ENCODE measurements at regions not wholly inside any gene's neighbourhood (a gene's known extent, or its start where the extent isn't known, plus 50 kb on each side); places are given as distances from the start of the nearest gene placed in this dataset.
"Not testable (repeated sequence)": the region's sequence is repeated elsewhere in the genome, so short reads cannot be mapped to it uniquely, and the experiment has no call there.

DNA sequence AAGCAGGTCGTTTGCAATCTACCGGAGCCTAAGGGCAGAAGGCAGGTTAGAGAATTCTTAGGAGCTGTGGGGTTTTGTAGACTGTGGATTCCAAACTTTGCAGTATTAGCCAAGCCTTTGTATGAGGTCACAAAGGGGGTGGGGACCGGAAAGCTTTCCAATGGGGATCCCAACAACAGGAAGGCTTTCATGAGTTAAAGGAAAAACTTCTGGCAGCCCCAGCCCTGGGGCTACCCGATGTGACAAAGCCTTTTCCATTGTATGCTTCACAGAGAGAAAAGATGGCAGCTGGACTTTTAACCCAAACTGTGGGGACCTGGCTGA, 199.2 kb upstream of the PZP start:
- DNase-seq, result not testable (repeated sequence)

DNA sequence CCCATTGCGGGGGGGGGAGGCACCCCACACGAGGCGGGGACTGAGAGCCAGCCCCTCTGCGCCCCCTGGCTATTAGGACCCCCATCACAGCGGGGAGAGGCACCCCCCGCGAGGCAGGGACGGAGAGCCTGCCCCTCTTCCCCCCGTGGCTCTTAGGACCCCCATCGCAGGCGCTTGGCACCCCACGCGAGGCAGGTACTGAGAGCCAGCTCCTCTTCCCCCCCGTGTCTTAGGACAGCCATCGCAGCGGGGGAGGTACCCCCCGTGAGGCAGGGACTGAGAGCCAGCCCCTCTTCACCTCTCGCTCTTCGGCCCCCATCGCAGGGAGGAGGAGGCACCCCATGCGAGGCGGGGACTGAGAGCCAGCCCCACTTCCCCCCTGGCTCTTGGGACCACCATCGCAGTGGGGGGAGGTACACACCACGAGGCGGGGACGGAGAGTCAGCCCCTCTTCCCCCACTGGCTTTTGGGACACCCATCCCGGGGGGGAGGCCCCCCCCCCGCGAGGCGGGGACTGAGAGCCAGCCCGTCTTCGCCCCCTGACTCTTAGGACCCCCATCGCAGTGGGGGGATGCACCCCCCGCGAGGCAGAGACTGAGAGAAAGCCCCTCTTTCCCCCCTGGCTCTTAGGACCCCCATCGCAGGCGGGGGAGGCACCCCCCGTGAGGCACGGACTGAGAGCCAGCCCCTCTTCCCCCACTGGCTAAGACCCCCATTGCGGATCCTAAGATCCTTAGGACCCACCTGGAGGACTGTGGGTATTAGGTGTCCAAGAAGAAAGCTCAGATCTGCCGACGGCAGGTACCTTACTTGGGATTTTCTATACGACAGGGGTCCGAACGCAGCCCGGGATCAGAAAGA, 198.6 kb upstream of the PZP start:
- no peak for DNase-seq

DNA sequence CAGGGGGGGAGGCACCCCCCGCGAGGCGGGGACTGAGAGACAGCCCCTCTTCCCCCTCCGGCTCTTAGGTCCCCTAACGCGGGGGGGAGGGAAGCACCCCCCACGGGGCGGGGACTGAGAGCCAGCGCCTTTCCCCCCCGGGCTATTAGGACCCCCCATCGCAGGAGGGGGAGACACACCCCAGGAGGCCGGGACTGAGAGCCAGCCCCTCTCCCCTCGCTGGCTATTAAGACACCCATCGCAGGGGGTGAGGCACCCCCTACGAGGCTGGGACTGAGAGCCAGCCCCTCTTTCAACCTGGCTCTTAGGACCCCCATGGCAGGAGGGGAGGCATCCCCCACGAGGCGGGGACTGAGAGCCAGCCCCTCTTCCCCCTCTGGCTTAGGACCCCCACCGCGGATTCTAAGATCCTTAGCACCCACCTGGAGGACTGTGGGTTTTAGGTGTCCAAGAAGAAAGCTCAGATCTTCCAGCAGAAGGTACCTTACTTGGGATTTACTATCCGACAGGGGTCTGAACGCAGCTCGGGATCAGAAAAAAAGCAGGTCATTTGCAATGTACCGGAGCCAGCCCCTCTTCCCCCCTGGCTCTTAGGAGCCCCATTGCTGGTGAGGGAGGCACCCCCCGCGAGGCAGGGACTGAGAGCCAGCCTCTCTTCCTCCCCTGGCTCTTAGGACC, 197.8 kb upstream of the PZP start:
- no peak for DNase-seq

DNA sequence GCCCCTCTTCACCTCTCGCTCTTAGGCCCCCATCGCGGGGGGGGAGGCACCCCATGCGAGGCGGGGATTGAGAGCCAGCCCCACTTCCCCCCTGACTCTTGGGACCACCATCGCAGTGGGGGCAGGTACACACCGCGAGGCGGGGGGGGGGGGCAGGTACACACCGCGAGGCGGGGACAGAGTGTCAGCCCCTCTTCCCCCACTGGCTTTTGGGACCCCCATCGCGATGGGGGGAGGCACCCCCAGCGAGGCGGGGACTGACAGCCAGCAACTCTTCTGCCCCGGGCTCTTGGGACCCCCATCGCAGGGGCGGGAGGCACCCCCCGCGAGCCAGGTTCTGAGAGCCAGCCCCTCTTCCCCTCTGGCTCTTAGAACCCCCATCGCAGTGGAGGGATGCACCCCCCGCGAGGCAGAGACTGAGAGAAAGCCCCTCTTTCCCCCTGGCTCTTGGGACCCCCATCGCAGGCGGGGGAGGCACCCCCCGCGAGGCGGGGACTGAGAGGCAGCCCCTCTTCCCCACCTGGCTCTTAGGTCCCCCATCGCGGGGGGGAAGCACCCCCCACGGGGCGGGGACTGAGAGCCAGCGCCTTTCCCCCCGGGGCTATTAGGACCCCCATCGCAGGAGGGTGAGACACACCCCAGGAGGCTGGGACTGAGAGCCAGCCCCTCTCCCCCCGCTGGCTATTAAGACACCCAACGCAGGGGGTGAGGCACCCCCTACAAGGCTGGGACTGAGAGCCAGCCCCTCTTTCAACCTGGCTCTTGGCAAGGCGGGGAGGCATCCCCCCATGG, 196.5 kb upstream of the PZP start:
- peak; percentile 53 for DNase-seq

DNA sequence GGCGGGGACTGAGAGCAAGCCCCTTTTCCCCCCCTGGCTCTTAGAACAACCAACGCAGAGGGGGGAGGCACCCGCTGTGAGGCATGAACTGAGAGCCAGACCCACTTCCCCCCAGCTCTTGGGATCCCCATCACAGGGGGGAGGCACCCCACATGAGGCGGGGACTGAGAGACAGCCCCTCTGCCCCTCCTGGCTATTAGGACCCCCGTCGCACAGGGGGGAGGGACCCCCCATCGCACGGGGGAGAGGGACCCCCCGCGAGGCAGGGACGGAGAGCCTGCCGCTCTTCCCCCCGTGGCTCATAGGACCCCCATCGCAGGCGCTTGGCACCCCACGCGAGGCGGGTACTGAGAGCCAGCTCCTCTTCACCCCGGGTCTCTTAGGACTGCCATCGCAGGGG, 195.8 kb upstream of the PZP start:
- DNase-seq, result no peak

DNA sequence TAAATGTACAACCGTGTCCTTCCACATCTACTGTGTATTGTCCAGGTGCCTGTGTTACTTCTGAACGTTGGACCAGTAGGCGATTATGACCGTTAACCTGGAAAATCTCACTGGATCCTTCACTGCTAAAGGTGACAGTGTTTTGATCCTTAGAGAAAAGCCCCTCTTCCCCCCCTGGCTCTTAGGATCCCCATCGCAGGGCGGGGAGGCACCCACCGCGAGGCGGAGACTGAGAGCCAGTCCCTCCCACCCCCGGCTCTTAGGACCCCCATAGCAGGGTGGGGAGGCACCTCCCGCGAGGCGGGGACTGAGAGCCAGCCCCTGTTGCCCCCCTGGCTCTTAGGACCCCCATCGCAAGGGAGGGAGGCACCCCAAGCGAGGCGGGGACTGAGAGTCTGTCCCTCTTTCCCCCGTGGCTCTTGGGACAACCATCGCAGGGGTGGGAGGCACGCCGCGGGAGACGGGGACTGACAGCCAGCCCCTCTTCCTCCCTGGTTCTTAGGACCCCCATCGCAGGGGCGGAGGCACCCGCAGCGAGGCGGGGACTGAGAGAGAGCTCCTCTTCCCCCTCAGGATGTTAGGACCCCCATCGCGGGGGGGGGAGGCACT, 194.3 kb upstream of the PZP start:
- DNase-seq, result not testable (repeated sequence)

DNA sequence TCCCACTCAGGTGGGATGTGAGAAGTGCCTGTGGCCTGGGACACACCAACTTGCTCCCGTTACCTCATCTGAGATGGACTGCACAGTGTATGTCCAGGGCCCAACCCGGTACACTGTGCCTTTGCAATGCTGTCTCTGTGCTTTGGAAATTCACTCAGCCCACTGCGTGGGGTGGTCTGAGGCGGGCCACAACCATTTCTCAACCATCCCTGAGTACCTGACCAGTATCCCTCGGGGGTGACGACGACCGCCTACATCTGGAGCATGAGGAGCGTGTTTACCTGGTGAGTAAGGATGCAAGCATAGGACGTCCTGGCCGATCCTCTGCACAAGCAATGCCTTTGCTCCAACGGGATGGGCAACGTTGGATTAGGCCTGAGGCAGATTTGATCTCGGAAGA, 188.2 kb upstream of the PZP start:
- DNase-seq, result not testable (repeated sequence)

DNA sequence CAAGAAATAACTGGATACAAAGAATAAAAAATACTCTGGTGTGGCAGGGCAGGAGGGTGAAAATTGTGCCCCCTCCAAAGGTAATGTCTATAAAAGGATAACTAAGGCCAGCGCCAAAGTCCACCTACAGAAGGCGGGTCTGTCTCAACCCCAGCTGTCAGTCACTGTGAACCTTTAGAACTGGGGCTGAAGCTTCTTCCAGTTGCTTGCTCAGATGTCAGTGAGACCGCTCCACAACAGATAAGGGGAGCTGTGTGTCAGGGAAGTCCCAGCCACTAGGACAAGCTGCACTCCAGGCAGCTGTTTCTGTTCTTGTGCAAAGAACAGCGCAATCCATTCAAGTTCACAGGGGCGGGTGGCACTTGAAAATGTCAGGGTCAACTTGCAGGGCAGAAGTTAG, 187.0 kb upstream of the PZP start:
- not testable (repeated sequence) for DNase-seq

DNA sequence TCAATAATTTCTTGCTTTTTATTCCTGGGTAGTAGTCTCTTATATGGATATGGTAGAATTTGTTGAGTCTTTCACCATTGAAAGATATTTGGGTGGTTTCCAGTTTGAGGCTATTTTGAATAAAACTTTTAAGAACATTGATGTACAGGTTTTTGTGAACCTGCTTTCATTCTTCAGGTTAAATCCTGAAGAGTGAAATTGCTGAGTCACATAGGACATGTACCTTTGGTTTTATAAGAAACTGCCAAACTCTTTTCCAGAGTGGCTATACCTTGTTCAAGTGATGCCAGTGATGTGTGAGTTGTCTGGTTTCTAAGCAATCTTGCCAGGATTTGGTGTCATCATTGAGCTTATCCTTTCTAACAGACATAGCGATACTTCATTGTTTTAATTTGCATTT, 184.6 kb upstream of the PZP start:
- no peak for DNase-seq

DNA sequence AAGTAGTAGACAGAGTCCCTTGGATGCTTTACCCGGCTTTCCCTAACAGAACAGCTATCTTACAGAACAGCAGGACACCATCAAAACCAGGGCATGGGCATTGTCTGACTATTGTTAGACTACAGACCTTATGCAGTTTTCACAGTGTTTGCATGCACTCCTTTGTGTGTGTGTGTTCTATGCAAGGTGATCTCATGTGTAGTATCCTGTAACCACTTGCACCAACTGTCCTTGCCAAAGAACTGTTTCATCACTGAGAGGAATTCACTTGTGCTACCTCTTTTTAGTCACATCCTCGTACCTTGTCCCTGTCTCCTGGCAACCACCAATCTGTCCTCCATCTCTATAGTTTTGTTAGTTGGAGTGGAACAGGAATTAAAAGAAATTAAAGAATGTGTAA, 183.6 kb upstream of the PZP start:
- no peak for DNase-seq

DNA sequence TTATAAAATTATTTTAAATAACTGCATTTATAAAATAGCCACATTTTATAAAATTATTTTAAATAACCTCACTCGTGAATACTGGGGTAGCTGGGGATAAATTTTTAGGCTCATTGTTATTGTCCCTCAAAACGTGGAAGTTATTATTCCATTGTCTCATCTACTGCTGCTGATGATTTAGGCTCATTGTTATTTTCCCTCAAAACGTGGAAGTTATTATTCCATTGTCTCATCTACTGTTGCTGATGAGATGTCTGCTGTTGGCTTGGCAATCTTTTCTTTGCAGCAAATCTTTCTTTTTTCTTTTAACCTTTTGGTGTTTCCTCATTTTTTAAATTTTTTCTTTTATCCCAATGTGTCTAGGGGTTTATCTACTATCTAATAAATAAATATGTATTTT, 182.6 kb upstream of the PZP start:
- no peak for DNase-seq

DNA sequence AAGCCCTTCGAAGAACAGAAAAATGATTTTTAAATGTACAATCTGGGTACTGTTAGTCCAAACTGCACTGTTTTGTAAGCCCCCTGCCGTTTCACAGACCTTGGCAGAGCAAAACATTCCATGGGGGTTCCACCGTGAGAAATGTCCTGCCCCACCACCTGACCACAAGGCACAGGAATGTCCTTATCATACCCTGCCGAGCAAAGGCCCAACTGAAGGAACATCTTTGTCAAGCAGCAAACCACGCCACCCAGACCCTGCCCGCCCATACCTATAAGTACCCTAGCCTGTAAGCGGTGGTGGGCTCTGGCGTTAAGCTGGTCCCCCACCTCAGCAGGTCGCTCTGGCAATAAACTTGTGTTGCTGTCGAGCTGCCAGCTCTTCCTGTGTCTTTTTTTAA, 181.6 kb upstream of the PZP start:
- no peak for DNase-seq

DNA sequence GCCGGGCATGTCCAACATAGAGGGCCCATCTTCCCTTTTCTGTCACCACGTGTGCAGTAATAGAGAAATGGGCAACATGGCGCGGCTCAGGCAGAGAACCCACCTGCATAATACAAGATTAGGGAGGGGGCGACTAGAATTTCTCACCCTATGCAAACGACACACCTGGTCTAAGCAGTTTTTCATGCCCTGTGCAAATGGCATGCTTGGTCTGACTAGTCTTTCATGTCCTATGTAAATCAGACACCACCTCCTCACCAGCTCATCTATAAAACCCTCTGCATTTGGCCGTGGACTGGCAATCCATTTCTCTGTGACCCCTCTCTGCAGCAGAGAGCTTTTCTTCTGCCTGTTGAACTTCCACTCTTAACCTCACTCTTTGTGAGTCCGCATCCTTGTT, 180.2 kb upstream of the PZP start:
- no peak for DNase-seq

DNA sequence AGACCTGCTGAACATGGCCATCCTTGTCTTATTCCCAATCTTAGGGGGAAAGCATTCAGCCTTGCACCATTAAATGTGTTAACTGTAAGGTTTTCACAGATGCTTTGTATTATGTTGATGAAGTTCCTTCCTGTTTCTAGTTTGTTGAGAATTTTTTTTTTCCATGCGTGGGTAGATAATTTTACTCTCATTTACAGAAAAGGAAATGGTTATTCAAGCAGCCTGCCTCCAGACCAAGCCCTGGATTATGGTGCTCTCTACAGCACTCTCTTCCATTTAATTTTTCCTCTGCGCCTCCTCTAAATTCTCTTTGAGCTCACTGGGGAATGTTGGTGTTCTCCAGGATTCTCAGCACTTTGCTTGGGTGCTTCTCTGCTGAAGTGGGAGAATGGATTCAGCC, 179.3 kb upstream of the PZP start:
- DNase-seq, result no peak

DNA sequence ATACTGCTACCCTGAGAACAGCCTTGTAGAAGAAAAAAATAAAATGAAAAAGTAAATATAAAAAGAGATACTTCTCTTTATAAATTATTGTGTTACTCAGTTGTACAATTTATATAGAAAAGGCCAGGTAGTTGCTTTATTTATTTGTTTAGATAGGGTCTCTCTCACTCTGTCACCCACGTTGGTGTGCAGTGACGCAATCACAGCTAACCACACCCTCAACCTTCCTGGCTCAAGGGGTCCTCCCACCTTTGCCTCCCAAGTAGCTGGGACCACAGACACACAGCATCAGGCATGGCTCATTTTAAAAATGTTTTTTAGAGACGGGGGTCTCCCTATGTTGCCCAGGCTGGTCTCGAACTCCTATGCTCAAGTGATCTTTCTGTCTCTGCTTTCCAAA, 175.4 kb upstream of the PZP start:
- DNase-seq, result no peak

DNA sequence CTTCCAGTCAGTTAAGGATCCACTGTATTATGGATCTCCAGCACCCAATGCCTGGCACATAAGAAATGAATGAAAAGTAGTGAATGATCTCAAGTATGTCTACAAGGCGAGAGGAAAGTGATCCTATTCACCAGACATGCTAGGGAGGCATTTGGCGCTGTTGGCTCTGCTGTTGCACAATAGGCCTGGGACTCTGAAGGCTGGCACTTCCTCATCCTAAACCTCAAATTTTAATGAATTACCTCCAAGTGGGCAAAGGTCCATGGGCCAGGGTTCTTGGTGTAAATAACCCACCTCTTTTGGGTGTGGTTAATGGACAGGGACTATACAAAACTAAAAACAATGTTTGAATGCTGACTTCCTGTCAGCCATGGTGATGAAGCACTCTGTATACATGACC, 173.4 kb upstream of the PZP start:
- DNase-seq, result no peak

DNA sequence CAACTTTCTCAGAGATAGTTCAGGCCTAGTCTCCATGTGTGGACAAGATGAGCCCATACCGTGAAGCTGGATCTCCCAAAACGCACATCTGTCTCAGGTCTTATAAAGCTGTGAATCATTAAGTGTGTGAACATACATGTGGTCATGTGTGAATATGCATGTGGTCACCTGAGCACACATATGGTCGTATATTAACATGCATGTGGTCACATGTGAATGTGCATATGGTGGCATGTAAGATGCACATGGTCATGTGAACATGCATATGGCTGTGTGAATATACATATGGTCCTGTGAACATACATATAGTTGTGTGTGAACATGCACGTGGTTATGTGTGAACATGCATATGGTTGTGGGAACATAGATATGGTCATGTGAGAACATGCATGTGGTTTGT, 172.5 kb upstream of the PZP start:
- no peak for DNase-seq

DNA sequence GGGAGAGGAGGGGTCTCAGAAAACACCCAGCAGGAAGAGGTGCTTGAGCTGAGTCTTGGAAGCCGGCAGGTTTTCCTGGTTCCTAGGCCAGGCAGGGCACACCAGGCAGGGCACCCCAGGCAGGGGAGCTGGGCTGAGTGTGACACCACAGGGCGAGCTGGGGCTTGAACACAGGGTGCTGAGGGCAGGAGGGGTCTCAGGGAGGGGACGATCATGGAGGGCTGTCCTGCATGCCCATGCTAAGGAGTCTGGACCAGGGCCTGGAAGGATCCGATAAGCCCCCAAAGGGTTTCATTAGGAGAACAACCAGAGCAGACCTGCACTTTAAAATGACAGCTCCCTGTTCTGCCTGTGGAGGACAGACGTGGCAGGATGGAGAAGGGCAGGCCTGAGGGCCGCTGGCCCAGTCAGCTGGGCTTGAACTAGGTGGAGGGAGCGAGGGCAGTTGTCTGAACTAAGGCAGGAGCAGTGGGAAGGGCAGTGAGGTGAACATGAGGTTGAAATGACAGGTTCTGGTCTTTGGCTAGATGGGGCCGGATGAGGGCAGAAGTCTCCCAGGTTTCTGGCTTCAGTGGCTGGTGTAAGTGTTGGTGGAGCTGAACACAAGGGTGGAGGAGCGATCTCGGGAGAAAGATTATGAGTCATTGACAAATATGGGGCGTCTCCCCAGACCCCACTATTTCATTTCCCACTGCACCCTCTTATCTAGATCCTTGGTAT, 171.0 kb upstream of the PZP start:
- no peak for DNase-seq

DNA sequence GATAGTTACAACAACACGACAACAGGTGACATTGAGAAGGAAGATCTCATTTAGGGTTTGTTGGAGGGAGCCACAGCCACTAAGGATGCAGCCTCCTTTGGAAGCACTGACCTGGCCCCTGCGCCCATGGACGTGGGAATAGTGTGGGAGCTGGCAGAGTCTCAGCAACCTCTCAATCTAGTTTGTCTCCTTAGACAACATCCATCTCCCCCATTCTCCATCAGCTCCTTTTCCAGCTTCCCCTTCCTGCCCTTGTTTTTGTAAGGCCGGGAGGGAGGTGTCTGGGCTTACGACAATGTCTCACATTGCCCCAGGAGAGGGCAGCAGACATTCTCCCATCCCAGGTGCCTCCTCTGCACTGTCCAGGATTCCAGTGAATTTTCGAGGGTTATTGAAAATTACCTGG, 170.2 kb upstream of the PZP start:
- no peak for DNase-seq

DNA sequence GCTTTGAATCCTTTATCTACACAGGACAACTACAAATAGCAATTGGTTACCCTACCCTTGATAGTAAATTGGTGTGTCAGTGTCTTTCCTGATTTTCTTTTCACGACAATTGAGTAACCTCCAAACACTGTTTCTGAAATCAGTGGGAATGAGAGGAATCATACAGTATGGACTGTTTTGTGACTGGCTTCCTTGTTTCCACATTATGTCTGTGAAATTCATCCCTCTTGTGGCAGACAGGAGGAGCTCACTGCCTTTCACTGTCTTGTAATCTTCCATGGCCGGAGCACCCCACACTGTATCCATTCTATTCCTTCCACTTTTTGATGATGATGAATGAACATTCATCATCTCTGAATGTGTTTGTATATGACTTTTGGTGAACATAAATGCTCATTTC, 164.0 kb upstream of the PZP start:
- no peak for DNase-seq

DNA sequence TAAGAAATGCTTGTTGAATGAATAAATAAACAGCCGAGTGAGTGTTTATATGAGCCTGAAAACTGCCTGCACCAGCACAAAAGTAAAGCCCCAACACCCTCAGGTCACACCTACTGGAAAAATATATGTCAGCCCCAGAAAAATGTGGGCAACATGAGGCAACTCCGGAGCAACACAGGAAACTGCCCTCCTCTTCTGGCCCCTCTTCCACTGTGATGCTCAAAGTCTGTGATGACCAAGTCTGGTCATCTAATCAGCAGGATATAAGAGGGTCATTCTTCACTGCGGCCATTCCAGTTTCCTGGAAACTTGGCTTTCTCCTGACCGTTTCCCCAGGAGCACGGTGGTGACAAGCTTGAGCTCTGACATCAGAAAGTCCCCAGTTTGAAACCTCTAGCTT, 159.6 kb upstream of the PZP start:
- DNase-seq, result no peak

DNA sequence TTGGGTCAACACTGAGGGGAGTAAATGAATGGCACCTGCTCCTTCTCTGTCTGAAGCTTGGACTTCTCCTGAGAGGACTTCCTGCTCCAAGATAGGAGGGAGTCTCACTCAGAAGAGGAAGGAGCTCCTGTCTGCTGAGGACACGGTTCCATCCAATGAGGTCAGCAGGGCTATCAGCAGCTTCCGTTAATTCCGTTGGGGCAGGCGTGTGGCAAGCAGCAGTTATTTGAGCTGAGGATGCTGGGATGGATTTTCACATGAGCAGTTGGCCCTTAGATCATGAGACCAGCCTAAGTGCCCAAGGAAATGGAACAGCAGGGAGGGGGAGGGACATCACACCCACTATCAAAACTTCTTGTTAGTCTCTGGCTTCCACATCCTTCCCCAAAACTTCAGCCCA, 159.0 kb upstream of the PZP start:
- no peak for DNase-seq

DNA sequence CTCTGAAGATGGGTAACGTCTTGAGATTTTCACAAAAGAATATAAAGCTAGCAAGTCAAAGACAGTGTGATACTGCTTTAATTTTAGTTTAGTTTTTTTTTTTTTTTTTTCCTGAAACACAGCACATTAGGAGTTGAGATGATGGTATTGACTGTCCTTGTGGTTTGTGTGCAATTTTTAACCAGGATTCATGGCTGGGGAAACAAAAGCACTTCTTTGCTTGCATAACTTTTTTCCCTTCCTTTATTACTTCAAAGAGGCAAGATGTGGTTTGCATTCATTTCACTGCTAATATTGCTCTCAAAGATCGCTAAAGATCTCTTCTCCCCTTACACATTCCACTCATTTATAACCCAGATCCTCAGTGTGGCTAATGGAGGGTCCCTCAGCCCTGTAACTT, 157.1 kb upstream of the PZP start:
- DNase-seq, result no peak
